ENCODE measurements at regions not wholly inside any gene's neighbourhood (a gene's known extent, or its start where the extent isn't known, plus 50 kb on each side); places are given as distances from the start of the nearest gene placed in this dataset.

- TF ChIP-seq, protein P1, sequence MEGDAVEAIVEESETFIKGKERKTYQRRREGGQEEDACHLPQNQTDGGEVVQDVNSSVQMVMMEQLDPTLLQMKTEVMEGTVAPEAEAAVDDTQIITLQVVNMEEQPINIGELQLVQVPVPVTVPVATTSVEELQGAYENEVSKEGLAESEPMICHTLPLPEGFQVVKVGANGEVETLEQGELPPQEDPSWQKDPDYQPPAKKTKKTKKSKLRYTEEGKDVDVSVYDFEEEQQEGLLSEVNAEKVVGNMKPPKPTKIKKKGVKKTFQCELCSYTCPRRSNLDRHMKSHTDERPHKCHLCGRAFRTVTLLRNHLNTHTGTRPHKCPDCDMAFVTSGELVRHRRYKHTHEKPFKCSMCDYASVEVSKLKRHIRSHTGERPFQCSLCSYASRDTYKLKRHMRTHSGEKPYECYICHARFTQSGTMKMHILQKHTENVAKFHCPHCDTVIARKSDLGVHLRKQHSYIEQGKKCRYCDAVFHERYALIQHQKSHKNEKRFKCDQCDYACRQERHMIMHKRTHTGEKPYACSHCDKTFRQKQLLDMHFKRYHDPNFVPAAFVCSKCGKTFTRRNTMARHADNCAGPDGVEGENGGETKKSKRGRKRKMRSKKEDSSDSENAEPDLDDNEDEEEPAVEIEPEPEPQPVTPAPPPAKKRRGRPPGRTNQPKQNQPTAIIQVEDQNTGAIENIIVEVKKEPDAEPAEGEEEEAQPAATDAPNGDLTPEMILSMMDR (IDR thresholded peaks at IDR 0.05; ENCODE audit: insufficient read depth, low read length, poor library complexity, severe bottlenecking), result no peak
- TF ChIP-seq EZH2phosphoT487 (conservative IDR thresholded peaks at IDR 0.05; ENCODE audit: low read length), result no peak
Observed at GRCh38 chr3:194741916-194742315, 56.2 kb downstream of the FAM43A start.

All from SU-DHL-6 (cell line).